Tibial artery (tissue), 4 donors: ENCODE measurements at regions not wholly inside any gene's neighbourhood (a gene's known extent, or its start where the extent isn't known, plus 50 kb on each side); places are given as distances from the start of the nearest gene placed in this dataset.
A peak's percentile ranks its signal among the peaks of the same experiment; 100 is the strongest.

Source experiments
- DNase-seq, 2 donors: peaks; one replicate each; pipeline ENCODE4 v3.0.0-alpha.2; 2019
- H3K27ac ChIP-seq, 2 donors: fragments of 200-600 bp; sonication (generic) in 1 of 2; 1 replicate in 1 of 2; 2 replicates in 1 of 2; pipeline ENCODE4 v1.5.1; 2018 to 2019; ENCODE audit warnings: mild to moderate bottlenecking in 1 of 2
- H3K27me3 ChIP-seq, 2 donors: fragments of 200-600 bp; sonication (generic) in 1 of 2; one replicate each; pipeline versions ENCODE4 v1.5.1 to v1.6.0; 2016 to 2019
- H3K36me3 ChIP-seq, 3 donors: fragments of 200-600 bp; sonication (generic) in 2 of 3; one replicate each; pipeline ENCODE4 v1.5.1; 2016 to 2019; ENCODE audit warnings: mild to moderate bottlenecking in 2 of 3
- H3K4me1 ChIP-seq, 4 donors: fragments of 200-600 bp; sonication (generic) in 2 of 4; 1 replicate in 3 of 4; 2 replicates in 1 of 4; pipeline ENCODE4 v1.5.1; 2016 to 2019
- H3K4me3 ChIP-seq, 2 donors: fragments of 200-600 bp; sonication (generic) in 1 of 2; 1 replicate in 1 of 2; 2 replicates in 1 of 2; pipeline ENCODE4 v1.5.1; 2018 to 2019; ENCODE audit warnings: mild to moderate bottlenecking in 2 of 2
- H3K9me3 ChIP-seq, 3 donors: fragments of 200-600 bp; sonication (generic) in 1 of 3; one replicate each; pipeline ENCODE4 v1.5.1; 2016 to 2019
- CTCF ChIP-seq, 2 experiments: fragments of 200-600 bp in 1 of 2; fragments of 450-650 bp in 1 of 2; IDR thresholded peaks; one replicate each; pipeline ENCODE4 v1.5.1; 2017 to 2019; ENCODE audit warnings: antibody characterized with exemption in 2 of 2, mild to moderate bottlenecking in 1 of 2, moderate library complexity in 1 of 2
- intact Hi-C: fragments of 100-400 bp; cut with DNase I; formaldehyde crosslinking; loops from one replicate; pipeline ENCODE4 v1.15.0; 2023; ENCODE audit warnings: low total_unique reads

- H3K9me3 ChIP-seq = no peaks in the 10 kb centered on the region
- TF ChIP-seq CTCF (IDR thresholded peaks at IDR 0.05) = no peak
- no peak overlapping the region for H3K4me3 ChIP-seq
- no peaks in the 10 kb centered on the region for H3K36me3 ChIP-seq
- no peaks in the 10 kb centered on the region for H3K27me3 ChIP-seq
- no peak for DNase-seq
- intact Hi-C loops = no loop called here
- H3K4me1 ChIP-seq = peaks cover 0 to 44% (median 8%) of the 10 kb centered on the region in 4 donors
- peak overlapping the region; percentile 43 to 61 for H3K27ac ChIP-seq
Observed at GRCh38 chr10:88094795-88095194, 231.4 kb downstream of the PTEN start.

- no peak for DNase-seq
- Histone ChIP-seq H3K9me3 (no peaks in the 10 kb centered on the region), H3K27ac (peak overlapping the region; percentile 43 to 61), H3K4me3 (no peak overlapping the region), H3K36me3 (no peaks in the 10 kb centered on the region), H3K4me1 (peaks cover 0 to 46% (median 7%) of the 10 kb centered on the region in 4 donors), H3K27me3 (no peaks in the 10 kb centered on the region)
- TF ChIP-seq CTCF (IDR thresholded peaks at IDR 0.05) = no peak
- intact Hi-C loops = no loop called here
Observed at GRCh38 chr10:88095223-88095721, 231.8 kb downstream of the PTEN start.

- TF ChIP-seq CTCF (IDR thresholded peaks at IDR 0.05) = no peak
- intact Hi-C loops = no loop called here
- Histone ChIP-seq H3K4me3 (no peak overlapping the region), H3K27ac (peak overlapping the region; percentile 43 to 61), H3K9me3 (no peaks in the 10 kb centered on the region), H3K27me3 (no peaks in the 10 kb centered on the region), H3K4me1 (peaks cover 0 to 52% (median 7%) of the 10 kb centered on the region in 4 donors), H3K36me3 (no peaks in the 10 kb centered on the region)
- no peak for DNase-seq
Observed at GRCh38 chr10:88095778-88096431, 232.5 kb downstream of the PTEN start.

GRCh38 chr10:88097092-88097516, 233.7 kb downstream of the PTEN start:
- no peak for TF ChIP-seq CTCF (IDR thresholded peaks at IDR 0.05)
- H3K4me3 ChIP-seq = no peak overlapping the region
- H3K27ac ChIP-seq = no peak overlapping the region
- H3K4me1 ChIP-seq = peaks cover 0 to 54% (median 7%) of the 10 kb centered on the region in 4 donors
- H3K36me3 ChIP-seq = no peaks in the 10 kb centered on the region
- intact Hi-C loops = no loop called here
- H3K9me3 ChIP-seq = no peaks in the 10 kb centered on the region
- no peak for DNase-seq
- no peaks in the 10 kb centered on the region for H3K27me3 ChIP-seq

GRCh38 chr10:88097536-88097935, 234.1 kb downstream of the PTEN start:
- no peak for DNase-seq
- Histone ChIP-seq H3K27me3 (no peaks in the 10 kb centered on the region), H3K4me1 (peaks cover 0 to 54% (median 7%) of the 10 kb centered on the region in 4 donors), H3K36me3 (no peaks in the 10 kb centered on the region), H3K4me3 (no peak overlapping the region), H3K27ac (no peak overlapping the region), H3K9me3 (no peaks in the 10 kb centered on the region)
- intact Hi-C loops = no loop called here
- no peak for TF ChIP-seq CTCF (IDR thresholded peaks at IDR 0.05)
